SKM-1 (cell line): ENCODE measurements at regions not wholly inside any gene's neighbourhood (a gene's known extent, or its start where the extent isn't known, plus 50 kb on each side); places are given as distances from the start of the nearest gene placed in this dataset.
"Not testable (repeated sequence)": the region's sequence is repeated elsewhere in the genome, so short reads cannot be mapped to it uniquely, and the experiment has no call there.

Source experiments
- DNase-seq: peaks from one replicate; lab custom pipeline; 2025; ENCODE audit not compliant: unreplicated experiment; lab: John Stamatoyannopoulos, UW

DNA sequence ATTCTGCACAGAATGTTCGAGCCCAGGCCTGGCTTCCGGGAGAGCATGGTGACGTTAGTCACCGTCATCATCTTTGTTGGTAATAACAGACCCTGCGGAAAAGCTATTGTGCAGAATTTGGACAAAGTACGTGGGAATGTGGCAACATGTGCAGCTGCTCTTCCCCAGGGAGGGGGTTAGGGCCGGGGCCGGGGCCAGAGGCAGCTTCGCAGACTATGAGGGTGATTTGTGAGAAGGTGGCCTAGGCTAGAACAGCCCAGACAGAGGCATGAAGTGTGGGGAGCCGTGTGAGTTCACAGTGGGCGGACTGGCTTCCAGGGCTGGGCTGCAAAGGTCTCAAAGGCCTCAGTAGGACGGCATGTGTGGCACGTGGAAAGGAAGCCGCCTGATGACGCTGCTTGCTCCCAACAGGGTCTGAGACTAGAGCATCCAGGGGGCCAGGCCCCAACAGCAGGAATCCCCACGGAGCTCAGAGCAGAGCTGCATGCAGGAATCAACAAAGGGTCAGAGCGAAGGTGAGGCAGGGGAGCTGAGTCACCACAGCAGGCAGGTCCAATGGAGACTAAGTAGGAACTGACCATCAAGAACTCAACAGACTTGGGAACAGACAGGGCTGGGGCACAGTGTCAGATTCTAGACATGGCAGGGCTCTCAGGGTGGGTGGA lies 109.2 kb downstream of the NPIPB11 start:
- not testable (repeated sequence) for DNase-seq

- DNase-seq, result not testable (repeated sequence)
These were observed 110.3 kb downstream of the NPIPB11 start for GRCh38 chr16:29296176-29296575.

GRCh38 chr16:29294951-29295795 lies 111.3 kb downstream of the NPIPB11 start:
- not testable (repeated sequence) for DNase-seq

DNA sequence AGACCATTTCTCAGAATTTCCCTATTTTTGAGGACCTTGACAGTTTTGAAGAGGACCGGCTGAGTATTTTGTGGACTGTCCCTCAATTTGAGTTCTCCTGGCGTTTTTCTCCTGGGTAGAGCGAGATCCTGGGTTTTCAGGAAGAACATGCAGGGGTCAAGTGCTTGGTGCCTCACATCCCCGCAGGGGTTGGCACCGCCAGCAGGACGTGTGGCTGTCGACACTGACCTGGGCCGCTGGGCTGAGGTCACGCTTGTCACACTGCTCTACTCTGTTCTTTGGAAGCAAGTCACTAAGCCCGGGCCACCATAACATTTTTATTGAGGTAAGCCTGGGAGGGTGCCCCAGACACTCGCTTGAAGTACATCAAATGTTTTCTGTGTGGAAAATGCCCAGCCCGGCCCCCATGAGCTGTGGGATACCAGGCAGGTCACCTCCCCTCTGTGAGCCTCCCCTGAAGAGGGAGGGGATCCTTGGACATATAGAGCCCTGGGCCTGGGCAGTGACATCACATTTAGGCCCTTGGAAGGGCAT lies 112.0 kb downstream of the NPIPB11 start:
- not testable (repeated sequence) for DNase-seq

DNA sequence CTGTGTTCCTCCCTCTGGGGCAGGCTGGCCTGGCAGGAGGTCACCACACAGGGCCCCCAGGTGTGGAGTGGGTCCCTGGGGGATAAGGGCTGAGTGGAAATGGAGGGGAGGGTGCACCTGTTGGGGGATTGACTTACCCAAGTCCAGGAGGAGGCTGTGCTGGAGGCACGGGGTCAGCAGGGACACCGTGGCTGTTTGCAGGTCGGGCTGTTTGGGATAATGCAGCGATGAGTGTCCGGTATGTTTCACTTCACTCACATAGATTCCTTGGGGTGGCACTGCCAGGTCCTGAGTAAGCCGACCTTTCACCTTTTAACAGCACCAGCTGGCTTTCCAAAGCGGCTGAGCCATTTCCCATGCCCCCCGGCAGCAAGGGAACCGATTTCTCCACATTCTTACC lies 113.0 kb downstream of the NPIPB11 start:
- DNase-seq, result not testable (repeated sequence)

- not testable (repeated sequence) for DNase-seq
These were observed 113.5 kb downstream of the NPIPB11 start for GRCh38 chr16:29292952-29293471.

DNA sequence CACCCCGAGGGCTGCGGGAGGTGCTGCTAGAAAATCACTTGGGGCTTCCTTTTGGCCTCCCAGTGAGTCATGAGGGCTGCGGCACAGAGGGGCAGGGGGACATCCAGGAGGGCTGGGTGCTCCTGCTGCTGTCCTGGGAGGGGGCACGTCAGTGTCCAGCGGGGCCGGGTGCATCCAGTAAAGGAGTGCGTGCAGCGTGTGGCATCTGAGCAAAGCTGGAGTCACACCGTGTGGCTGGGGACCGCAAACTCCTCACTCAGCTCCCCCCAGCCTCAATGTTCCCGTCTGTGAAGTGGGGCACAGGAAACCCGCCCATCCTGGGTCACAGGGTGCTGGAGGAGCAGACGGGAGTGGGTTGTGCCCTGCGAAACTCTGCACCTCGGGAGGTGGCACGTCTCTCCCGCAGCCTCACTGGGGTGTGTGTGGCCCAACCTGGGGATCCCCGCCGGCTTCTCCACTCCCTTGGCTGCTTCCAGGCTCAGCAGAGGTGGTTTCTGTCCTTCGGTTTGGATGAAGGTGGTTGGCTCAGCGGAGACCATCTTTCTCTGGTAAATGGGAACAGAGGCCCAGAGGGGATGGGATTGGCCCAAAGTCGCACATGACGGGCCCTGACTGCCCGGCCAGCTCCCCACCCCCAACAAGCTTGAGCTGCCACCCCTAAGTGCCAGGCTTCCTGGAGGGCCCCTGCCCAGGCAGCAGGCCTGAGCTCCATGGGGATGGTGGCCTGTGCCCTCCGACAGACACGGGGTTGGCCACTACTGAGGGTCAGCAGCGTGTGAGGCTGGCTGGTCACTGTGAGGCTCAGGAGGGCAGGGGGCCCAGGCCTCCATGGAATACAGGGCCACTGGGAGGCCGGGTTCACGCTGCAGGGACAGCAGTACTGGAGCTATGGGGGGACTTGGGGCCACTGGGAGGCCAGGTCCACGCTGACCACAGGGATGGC lies 114.9 kb downstream of the NPIPB11 start:
- not testable (repeated sequence) for DNase-seq

DNA sequence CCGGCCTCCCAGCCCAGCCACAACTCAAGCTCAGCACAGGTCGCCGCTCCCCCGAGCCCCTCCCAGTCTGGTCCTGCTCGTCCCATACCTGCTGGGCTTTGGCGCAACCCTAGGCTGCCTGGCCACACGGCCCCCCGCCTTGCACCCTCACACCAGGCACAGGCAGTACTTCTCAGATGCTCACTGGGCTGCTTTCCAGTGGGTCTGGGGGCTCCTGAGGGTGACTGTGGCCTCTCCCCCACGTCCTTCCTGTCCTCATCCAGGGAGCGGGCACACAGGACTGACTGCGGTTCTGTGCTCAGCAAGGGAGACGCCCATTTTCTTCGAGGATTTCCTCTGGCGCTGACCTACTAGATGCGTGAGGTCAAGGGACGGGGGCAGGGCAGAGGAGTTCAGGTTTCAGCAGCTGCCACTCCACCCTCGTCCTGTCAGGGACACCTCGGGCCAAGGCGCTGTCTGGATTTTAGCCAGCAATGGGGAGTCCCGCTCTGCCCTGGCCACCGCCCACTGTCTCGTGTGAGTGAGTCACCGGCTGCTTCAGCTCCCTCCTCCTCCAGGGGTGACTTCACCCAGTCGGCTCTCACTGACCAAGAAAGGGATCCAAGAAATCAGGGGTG lies 115.8 kb downstream of the NPIPB11 start:
- no peak for DNase-seq

DNA sequence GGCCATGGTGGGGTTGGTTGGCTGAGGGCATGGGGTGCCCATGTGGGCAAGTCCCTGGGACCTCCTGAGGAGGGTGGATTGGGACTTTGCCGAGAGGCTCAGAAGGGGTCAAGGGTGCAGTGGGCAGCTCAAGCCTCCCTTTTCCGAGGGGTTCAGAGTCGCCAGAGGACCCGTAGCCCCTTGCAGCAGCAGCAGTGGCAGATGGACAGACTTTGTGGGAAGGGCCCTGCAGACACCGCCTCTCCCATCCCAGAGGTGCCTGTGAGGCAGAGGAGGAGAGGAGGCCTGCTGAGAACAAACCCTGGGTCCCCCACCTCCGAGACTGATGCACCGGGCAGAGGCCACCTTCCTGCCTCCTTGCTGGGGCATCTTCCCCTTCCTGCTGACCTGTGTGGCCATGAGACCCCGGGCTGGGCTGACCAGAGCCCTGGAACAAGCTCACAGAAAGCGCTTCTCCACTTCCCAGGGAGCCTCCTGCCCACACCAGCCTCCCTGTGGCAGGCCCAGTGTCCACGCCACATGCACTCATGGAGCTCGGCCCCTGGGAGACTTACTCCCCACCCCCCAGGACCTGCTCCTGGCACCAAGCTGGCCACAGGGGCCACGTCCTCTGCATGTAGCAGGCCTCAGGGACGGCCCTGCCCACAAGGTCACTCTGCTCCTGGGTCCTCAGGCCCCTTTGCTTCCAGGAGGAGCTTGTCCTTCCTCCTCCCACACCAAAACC lies 116.8 kb downstream of the NPIPB11 start:
- not testable (repeated sequence) for DNase-seq

GRCh38 chr16:29288711-29289474 lies 117.6 kb downstream of the NPIPB11 start:
- not testable (repeated sequence) for DNase-seq

GRCh38 chr16:29287871-29288535 lies 118.5 kb downstream of the NPIPB11 start:
- not testable (repeated sequence) for DNase-seq

GRCh38 chr16:29287246-29287645 lies 119.3 kb downstream of the NPIPB11 start:
- DNase-seq, result not testable (repeated sequence)

DNA sequence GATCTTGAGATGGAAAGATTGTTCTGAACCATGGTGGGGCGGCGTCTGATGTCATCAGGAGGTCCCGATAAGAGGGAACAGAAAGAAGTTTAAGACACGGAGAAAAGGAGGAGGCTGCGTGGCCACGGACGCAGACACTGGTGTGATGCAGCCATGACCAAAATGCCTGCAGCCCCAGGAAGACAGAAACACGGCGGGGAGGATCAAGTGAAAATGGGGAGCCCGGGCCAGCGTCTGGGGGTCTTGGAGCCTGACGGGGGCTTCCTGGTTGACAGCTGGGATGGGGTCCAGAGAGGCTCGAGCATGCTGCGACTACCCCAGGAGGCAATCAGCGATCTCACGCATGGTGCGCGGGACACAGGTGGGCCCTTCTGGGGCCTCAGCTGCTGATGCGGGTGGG lies 119.7 kb downstream of the NPIPB11 start:
- not testable (repeated sequence) for DNase-seq

DNA sequence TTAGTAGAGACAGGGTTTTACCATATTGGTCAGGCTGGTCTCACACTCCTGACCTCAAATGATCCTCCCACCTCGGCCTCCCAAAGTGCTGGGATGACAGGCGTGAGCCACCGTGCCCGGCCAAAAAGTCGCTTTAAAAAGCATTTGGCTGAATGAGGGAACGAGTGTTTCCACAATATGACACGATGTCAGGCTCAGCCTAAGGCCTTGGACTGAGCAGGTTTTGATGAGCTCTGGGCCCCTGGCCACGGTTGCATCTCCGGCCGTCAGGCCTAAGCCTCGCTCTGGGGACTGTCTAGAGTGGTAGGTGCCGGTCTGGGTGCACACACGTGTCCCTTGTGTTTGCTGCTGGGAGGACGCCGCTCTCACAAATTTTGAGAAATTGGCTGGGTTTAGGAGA lies 120.3 kb downstream of the NPIPB11 start:
- DNase-seq, result not testable (repeated sequence)

DNA sequence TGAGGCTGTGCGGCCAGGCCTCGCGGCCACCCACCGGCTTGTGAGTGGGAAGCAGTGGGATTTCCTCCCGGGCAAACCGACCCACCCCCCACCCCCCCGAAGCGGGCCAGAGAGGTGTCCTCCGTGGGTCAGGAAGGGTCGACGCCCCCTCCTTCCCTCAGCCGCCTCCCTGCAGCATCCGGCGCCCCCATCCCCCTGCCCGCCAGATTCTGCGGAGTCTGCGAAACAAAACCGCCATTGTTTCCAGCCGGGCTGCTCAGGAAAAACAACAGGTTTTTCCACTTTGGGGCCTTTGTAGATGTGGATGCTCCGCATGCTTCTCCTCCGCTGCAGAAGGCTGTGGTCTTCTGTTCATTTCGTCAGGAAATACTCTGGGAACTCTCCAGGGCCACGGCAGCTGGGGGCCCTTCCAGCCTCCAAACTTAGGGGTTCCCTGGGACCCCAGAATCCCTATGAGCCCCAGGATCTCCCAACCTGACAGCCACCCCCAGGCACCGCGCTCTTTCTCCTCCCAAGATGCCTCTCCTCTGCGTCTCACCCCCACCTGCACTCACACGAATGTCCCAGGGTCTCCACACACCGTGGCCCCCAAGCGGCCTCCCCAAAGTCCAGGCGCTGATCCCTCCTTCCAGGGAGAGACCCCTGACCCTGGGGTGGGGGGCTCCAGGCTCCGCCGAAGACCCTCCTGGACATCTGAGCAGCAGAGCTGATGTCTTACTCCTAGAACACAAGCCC lies 121.2 kb downstream of the NPIPB11 start:
- not testable (repeated sequence) for DNase-seq

DNA sequence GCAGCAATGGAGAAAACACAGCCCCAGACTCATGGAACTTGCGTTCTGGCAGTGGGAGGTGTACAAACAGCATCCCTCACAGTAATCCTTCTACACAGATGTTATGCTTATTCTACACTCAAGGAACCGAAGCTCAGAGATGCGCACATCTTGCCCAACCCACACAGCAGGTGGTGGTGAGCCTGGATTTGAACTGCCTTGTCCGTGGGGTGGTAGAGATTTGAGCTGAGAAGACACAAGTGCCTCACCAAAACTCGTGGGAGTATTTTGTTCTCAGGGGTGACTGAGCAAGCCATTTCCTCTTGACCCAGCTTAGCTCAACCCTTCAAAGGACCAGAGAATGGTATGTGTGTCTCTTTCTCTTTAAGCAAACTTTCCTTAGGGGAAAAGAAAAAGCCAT lies 121.8 kb downstream of the NPIPB11 start:
- not testable (repeated sequence) for DNase-seq

GRCh38 chr16:29284159-29284558 lies 122.4 kb downstream of the NPIPB11 start:
- DNase-seq, result not testable (repeated sequence)
